ENCODE measurements at regions not wholly inside any gene's neighbourhood (a gene's known extent, or its start where the extent isn't known, plus 50 kb on each side); places are given as distances from the start of the nearest gene placed in this dataset.

GRCh38 chr10:84676536-84676935 lies 348.1 kb downstream of the CCSER2 start:
- no peak for DNase-seq
- Histone ChIP-seq H3K4me3 (ENCODE audit: low read depth, low read length) (no peak overlapping the region), H3K27me3 (replicated peaks) (no peaks in the 10 kb centered on the region), H3K36me3 (replicated peaks) (no peaks in the 10 kb centered on the region), H3K27ac (no peak overlapping the region)
- in situ Hi-C loops (cut with HindIII; ENCODE audit: low pct_ligation_motif_present, low sequenced_read_pairs): no loop called here
- TF ChIP-seq, protein P1, sequence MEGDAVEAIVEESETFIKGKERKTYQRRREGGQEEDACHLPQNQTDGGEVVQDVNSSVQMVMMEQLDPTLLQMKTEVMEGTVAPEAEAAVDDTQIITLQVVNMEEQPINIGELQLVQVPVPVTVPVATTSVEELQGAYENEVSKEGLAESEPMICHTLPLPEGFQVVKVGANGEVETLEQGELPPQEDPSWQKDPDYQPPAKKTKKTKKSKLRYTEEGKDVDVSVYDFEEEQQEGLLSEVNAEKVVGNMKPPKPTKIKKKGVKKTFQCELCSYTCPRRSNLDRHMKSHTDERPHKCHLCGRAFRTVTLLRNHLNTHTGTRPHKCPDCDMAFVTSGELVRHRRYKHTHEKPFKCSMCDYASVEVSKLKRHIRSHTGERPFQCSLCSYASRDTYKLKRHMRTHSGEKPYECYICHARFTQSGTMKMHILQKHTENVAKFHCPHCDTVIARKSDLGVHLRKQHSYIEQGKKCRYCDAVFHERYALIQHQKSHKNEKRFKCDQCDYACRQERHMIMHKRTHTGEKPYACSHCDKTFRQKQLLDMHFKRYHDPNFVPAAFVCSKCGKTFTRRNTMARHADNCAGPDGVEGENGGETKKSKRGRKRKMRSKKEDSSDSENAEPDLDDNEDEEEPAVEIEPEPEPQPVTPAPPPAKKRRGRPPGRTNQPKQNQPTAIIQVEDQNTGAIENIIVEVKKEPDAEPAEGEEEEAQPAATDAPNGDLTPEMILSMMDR (IDR thresholded peaks at IDR 0.05; ENCODE audit: low read depth, low read length, missing control alignments): no peak

GRCh38 chr10:84681781-84682180 lies 353.4 kb downstream of the CCSER2 start:
- H3K36me3 ChIP-seq (replicated peaks): no peaks in the 10 kb centered on the region
- in situ Hi-C loops (cut with HindIII; ENCODE audit: low pct_ligation_motif_present, low sequenced_read_pairs): no loop called here
- H3K27ac ChIP-seq: no peak overlapping the region
- no peak overlapping the region for H3K4me3 ChIP-seq (ENCODE audit: low read depth, low read length)
- no peaks in the 10 kb centered on the region for H3K27me3 ChIP-seq (replicated peaks)
- TF ChIP-seq, protein P1 (IDR thresholded peaks at IDR 0.05; ENCODE audit: low read depth, low read length, missing control alignments): no peak
- no peak for DNase-seq

- no peaks in the 10 kb centered on the region for H3K36me3 ChIP-seq (replicated peaks)
- H3K27ac ChIP-seq: no peak overlapping the region
- TF ChIP-seq, protein P1 (IDR thresholded peaks at IDR 0.05; ENCODE audit: low read depth, low read length, missing control alignments): no peak
- no peaks in the 10 kb centered on the region for H3K27me3 ChIP-seq (replicated peaks)
- DNase-seq: no peak
- no peak overlapping the region for H3K4me3 ChIP-seq (ENCODE audit: low read depth, low read length)
- in situ Hi-C loops (cut with HindIII; ENCODE audit: low pct_ligation_motif_present, low sequenced_read_pairs): no loop called here
These were observed 355.2 kb downstream of the CCSER2 start for GRCh38 chr10:84683550-84683949.

- in situ Hi-C loops (cut with HindIII; ENCODE audit: low pct_ligation_motif_present, low sequenced_read_pairs): no loop called here
- TF ChIP-seq, protein P1 (IDR thresholded peaks at IDR 0.05; ENCODE audit: low read depth, low read length, missing control alignments): no peak
- no peaks in the 10 kb centered on the region for H3K27me3 ChIP-seq (replicated peaks)
These were observed 355.8 kb downstream of the CCSER2 start for GRCh38 chr10:84683980-84684740.

GRCh38 chr10:84685047-84685660 lies 356.8 kb downstream of the CCSER2 start:
- no peak overlapping the region for H3K27ac ChIP-seq
- in situ Hi-C loops (cut with HindIII; ENCODE audit: low pct_ligation_motif_present, low sequenced_read_pairs): no loop called here
- H3K36me3 ChIP-seq (replicated peaks): no peaks in the 10 kb centered on the region
- DNase-seq: no peak
- H3K4me3 ChIP-seq (ENCODE audit: low read depth, low read length): no peak overlapping the region
- TF ChIP-seq, protein P1 (IDR thresholded peaks at IDR 0.05; ENCODE audit: low read depth, low read length, missing control alignments): no peak
- no peaks in the 10 kb centered on the region for H3K27me3 ChIP-seq (replicated peaks)

More at GRCh38 chr10:84683980-84684740, 355.8 kb downstream of the CCSER2 start:
- Histone ChIP-seq H3K27ac (no peak overlapping the region), H3K36me3 (replicated peaks) (no peaks in the 10 kb centered on the region), H3K4me3 (ENCODE audit: low read depth, low read length) (no peak overlapping the region)
- no peak for DNase-seq
